ENCODE measurements at regions not wholly inside any gene's neighbourhood (a gene's known extent, or its start where the extent isn't known, plus 50 kb on each side); places are given as distances from the start of the nearest gene placed in this dataset.

- H3K36me3 ChIP-seq: no peaks in the 10 kb centered on the region
- H3K9ac ChIP-seq: no peak overlapping the region
- H3K79me2 ChIP-seq (ENCODE audit: low read depth): no peaks in the 10 kb centered on the region
- H3K9me3 ChIP-seq (ENCODE audit: low read depth): no peaks in the 10 kb centered on the region
- Mint-ChIP-seq H3K4me1 (peaks cover 15% of the 10 kb centered on the region), H3K4me3 (no peak overlapping the region), H3K36me3 (no peaks in the 10 kb centered on the region), H3K27me3 (ENCODE audit: insufficient read depth, low read depth) (no peaks in the 10 kb centered on the region), H3K9me3 (no peaks in the 10 kb centered on the region), H3K27ac (no peak overlapping the region)
- peaks cover 4% of the 10 kb centered on the region for H3K4me1 ChIP-seq
- no peaks in the 10 kb centered on the region for H3F3A ChIP-seq (ENCODE audit: low read depth)
- no peaks in the 10 kb centered on the region for H4K20me1 ChIP-seq (ENCODE audit: low read depth)
- no peak overlapping the region for H3K4me2 ChIP-seq
- TF ChIP-seq EZH2phosphoT487 (IDR thresholded peaks at IDR 0.05) (no peak), EZH2 (IDR thresholded peaks at IDR 0.05) (no peak)
- TF ChIP-seq, protein P1, sequence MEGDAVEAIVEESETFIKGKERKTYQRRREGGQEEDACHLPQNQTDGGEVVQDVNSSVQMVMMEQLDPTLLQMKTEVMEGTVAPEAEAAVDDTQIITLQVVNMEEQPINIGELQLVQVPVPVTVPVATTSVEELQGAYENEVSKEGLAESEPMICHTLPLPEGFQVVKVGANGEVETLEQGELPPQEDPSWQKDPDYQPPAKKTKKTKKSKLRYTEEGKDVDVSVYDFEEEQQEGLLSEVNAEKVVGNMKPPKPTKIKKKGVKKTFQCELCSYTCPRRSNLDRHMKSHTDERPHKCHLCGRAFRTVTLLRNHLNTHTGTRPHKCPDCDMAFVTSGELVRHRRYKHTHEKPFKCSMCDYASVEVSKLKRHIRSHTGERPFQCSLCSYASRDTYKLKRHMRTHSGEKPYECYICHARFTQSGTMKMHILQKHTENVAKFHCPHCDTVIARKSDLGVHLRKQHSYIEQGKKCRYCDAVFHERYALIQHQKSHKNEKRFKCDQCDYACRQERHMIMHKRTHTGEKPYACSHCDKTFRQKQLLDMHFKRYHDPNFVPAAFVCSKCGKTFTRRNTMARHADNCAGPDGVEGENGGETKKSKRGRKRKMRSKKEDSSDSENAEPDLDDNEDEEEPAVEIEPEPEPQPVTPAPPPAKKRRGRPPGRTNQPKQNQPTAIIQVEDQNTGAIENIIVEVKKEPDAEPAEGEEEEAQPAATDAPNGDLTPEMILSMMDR (IDR thresholded peaks at IDR 0.05): no peak
- H3K27ac ChIP-seq: no peak overlapping the region
- H3K4me3 ChIP-seq: no peak overlapping the region
- no peak for DNase-seq (ENCODE audit: low spot score)
- no peaks in the 10 kb centered on the region for H3K27me3 ChIP-seq
- no peak overlapping the region for H2AFZ ChIP-seq (replicated peaks)
Measured at GRCh38 chr1:56355422-56355821, 223.9 kb downstream of the PLPP3 start.

- no peaks in the 10 kb centered on the region for H3K4me1 ChIP-seq
- Mint-ChIP-seq H3K27ac (no peak overlapping the region), H3K27me3 (ENCODE audit: insufficient read depth, low read depth) (no peaks in the 10 kb centered on the region), H3K9me3 (peaks cover 26% of the 10 kb centered on the region), H3K4me3 (no peak overlapping the region), H3K4me1 (peaks cover 4% of the 10 kb centered on the region), H3K36me3 (peaks cover 3% of the 10 kb centered on the region)
- no peak overlapping the region for H3K4me2 ChIP-seq
- H3K4me3 ChIP-seq: no peak overlapping the region
- no peaks in the 10 kb centered on the region for H3K36me3 ChIP-seq
- no peaks in the 10 kb centered on the region for H4K20me1 ChIP-seq (ENCODE audit: low read depth)
- H2AFZ ChIP-seq (replicated peaks): no peak overlapping the region
- H3K27me3 ChIP-seq: no peaks in the 10 kb centered on the region
- H3K79me2 ChIP-seq (ENCODE audit: low read depth): no peaks in the 10 kb centered on the region
- H3K9ac ChIP-seq: no peak overlapping the region
- TF ChIP-seq, protein P1 (IDR thresholded peaks at IDR 0.05): no peak
- TF ChIP-seq EZH2 (IDR thresholded peaks at IDR 0.05) (no peak), EZH2phosphoT487 (IDR thresholded peaks at IDR 0.05) (no peak)
- H3K9me3 ChIP-seq (ENCODE audit: low read depth): no peaks in the 10 kb centered on the region
- no peak for DNase-seq (ENCODE audit: low spot score)
- no peak overlapping the region for H3K27ac ChIP-seq
- no peaks in the 10 kb centered on the region for H3F3A ChIP-seq (ENCODE audit: low read depth)
Measured at GRCh38 chr1:56345831-56346230, 233.5 kb downstream of the PLPP3 start.

DNA sequence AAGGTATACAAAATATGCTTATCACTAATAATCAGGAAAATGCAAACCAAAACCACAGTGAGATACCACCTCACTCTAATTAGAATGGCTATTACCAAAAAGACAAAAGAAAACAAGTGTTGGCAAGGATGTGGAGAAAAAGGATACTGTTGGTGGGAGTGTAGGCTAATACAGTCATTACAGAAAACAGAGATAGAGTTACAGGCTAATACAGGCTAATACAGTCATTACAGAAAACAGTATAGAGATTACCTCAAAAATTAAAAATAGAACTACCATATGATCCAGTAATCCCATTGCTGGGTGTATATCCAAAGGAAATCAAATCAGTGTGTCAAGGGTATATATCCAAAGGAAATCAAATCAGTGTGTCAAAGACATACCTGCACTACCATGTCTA is 238.4 kb downstream of the PLPP3 start:
- no peak overlapping the region for H3K27ac Mint-ChIP-seq
- Histone ChIP-seq H3F3A (ENCODE audit: low read depth) (no peaks in the 10 kb centered on the region), H3K9ac (no peak overlapping the region), H3K4me1 (no peaks in the 10 kb centered on the region), H3K27me3 (no peaks in the 10 kb centered on the region), H3K79me2 (ENCODE audit: low read depth) (no peaks in the 10 kb centered on the region), H2AFZ (replicated peaks) (no peak overlapping the region), H4K20me1 (ENCODE audit: low read depth) (no peaks in the 10 kb centered on the region), H3K36me3 (no peaks in the 10 kb centered on the region), H3K4me2 (no peak overlapping the region), H3K4me3 (no peak overlapping the region), H3K27ac (no peak overlapping the region), H3K9me3 (ENCODE audit: low read depth) (no peaks in the 10 kb centered on the region)
- no peak overlapping the region for H3K4me3 Mint-ChIP-seq
- H3K36me3 Mint-ChIP-seq: peaks cover 3% of the 10 kb centered on the region
- H3K9me3 Mint-ChIP-seq: peaks cover 6% of the 10 kb centered on the region
- TF ChIP-seq, protein P1 (IDR thresholded peaks at IDR 0.05): no peak
- no peak for TF ChIP-seq EZH2phosphoT487 (IDR thresholded peaks at IDR 0.05)
- no peak for TF ChIP-seq EZH2 (IDR thresholded peaks at IDR 0.05)
- H3K27me3 Mint-ChIP-seq (ENCODE audit: insufficient read depth, low read depth): peaks cover under 1% of the 10 kb centered on the region
- no peaks in the 10 kb centered on the region for H3K4me1 Mint-ChIP-seq
- no peak for DNase-seq (ENCODE audit: low spot score)

Measured in neural progenitor cell (in vitro differentiated cells).